GM12878 (cell line): ENCODE measurements at regions not wholly inside any gene's neighbourhood (a gene's known extent, or its start where the extent isn't known, plus 50 kb on each side); places are given as distances from the start of the nearest gene placed in this dataset.

Source experiments
- ATF2 ChIP-seq: IDR thresholded peaks from 2 replicates; pipeline ENCODE4 v1.6.1; 2012; ENCODE audit warnings: low read length, inconsistent platforms
- CEBPB ChIP-seq, 2 experiments: fragments of 150-350 bp in 1 of 2; IDR thresholded peaks; 2 replicates each; pipeline ENCODE4 v1.6.1; 2012 to 2014; ENCODE audit warnings: low read depth in 2 of 2, low read length in 2 of 2, borderline replicate concordance in 1 of 2, inconsistent platforms in 1 of 2
- CUX1 ChIP-seq: IDR thresholded peaks from 2 replicates; pipeline ENCODE4 v1.6.1; 2012; ENCODE audit warnings: improper control_type of control experiment, low read depth, low read length; ENCODE audit not compliant: insufficient replicate concordance
- KAT2A ChIP-seq: conservative IDR thresholded peaks from 2 replicates; pipeline ENCODE4 v1.6.1; 2011; ENCODE audit warnings: low read depth, low read length; ENCODE audit not compliant: control insufficient read depth
- MLLT1 ChIP-seq: fragments of 450-650 bp; IDR thresholded peaks from 2 replicates; pipeline ENCODE4 v1.6.1; 2016; ENCODE audit warnings: mild to moderate bottlenecking
- MTA2 ChIP-seq: fragments of 450-650 bp; IDR thresholded peaks from 2 replicates; pipeline ENCODE4 v1.6.1; 2016; ENCODE audit warnings: low read depth, mild to moderate bottlenecking, moderate library complexity
- NR2C1 ChIP-seq: fragments of 450-650 bp; IDR thresholded peaks from 2 replicates; pipeline ENCODE4 v1.6.1; 2017; ENCODE audit warnings: antibody characterized with exemption, mild to moderate bottlenecking, moderate library complexity
- RAD51 ChIP-seq: fragments of 450-650 bp; IDR thresholded peaks from 2 replicates; pipeline ENCODE4 v1.6.1; 2016; ENCODE audit warnings: moderate library complexity, mild to moderate bottlenecking, inconsistent platforms
- SKIL ChIP-seq: fragments of 450-650 bp; IDR thresholded peaks from 2 replicates; pipeline ENCODE4 v1.6.1; 2017; ENCODE audit warnings: mild to moderate bottlenecking, low read depth, inconsistent platforms; ENCODE audit not compliant: poor library complexity, severe bottlenecking
- SMARCA5 ChIP-seq: fragments of 450-650 bp; IDR thresholded peaks from 2 replicates; pipeline ENCODE4 v1.6.1; 2017; ENCODE audit warnings: mild to moderate bottlenecking
- SPI1 ChIP-seq: IDR thresholded peaks from 2 replicates; pipeline ENCODE4 v1.6.1; 2011; ENCODE audit warnings: low read depth, mild to moderate bottlenecking, low read length, moderate library complexity, borderline replicate concordance; ENCODE audit not compliant: insufficient read depth
- SREBF1 ChIP-seq: IDR thresholded peaks from 2 replicates; pipeline ENCODE4 v1.6.1; 2012; ENCODE audit warnings: mild to moderate bottlenecking, low read length
- TCF12 ChIP-seq: IDR thresholded peaks from 2 replicates; pipeline ENCODE4 v1.6.1; 2011; ENCODE audit warnings: low read depth, mild to moderate bottlenecking, low read length
- YY1 ChIP-seq: IDR thresholded peaks from 2 replicates; pipeline ENCODE4 v1.6.1; 2011; ENCODE audit warnings: low read depth, mild to moderate bottlenecking, low read length
- ZNF687 ChIP-seq: fragments of 450-650 bp; IDR thresholded peaks from 2 replicates; pipeline ENCODE4 v1.6.1; 2017; ENCODE audit warnings: mild to moderate bottlenecking, moderate library complexity

- TF ChIP-seq SKIL (peak; percentile 20), SMARCA5 (no peak), MLLT1 (peak; percentile 64), ZNF687 (no peak), SPI1 (peak; percentile 47; the same call in 1 of the 2 replicates), ATF2 (peak; percentile 47; the same call in 1 of the 2 replicates), CUX1 (no peak), TCF12 (0 out of 2 replicates have a peak, but pooled peaks have one; percentile 26), MTA2 (no peak), KAT2A (no peak), NR2C1 (no peak), YY1 (no peak), SREBF1 (no peak), CEBPB (IDR thresholded peaks at IDR 0.05; ENCODE audit: borderline replicate concordance in 1 of 2, low read depth in 2 of 2, low read length in 2 of 2) (no peak), RAD51 (no peak)
Observed at GRCh38 chr1:8145545-8146202, 119.6 kb upstream of the ERRFI1 start (continued).
